ENCODE measurements at regions not wholly inside any gene's neighbourhood (a gene's known extent, or its start where the extent isn't known, plus 50 kb on each side); places are given as distances from the start of the nearest gene placed in this dataset.

GRCh38 chr2:12396699-12397098, 320.0 kb upstream of the TRIB2 start:
- Mint-ChIP-seq H3K27ac (no peak overlapping the region), H3K9me3 (no peaks in the 10 kb centered on the region)

GRCh38 chr2:12397854-12398253, 318.9 kb upstream of the TRIB2 start:
- H3K27ac Mint-ChIP-seq: no peak overlapping the region
- H3K4me1 Mint-ChIP-seq: no peaks in the 10 kb centered on the region
- H3K36me3 Mint-ChIP-seq: no peaks in the 10 kb centered on the region
- DNase-seq (ENCODE audit: low spot score in 2 of 2) (no peak), ATAC-seq (peak; percentile 63)
- H3K9me3 Mint-ChIP-seq: no peaks in the 10 kb centered on the region
- no peak overlapping the region for H3K4me3 Mint-ChIP-seq

More at GRCh38 chr2:12396699-12397098, 320.0 kb upstream of the TRIB2 start:
- H3K4me1 Mint-ChIP-seq: no peaks in the 10 kb centered on the region
- no peak overlapping the region for H3K4me3 Mint-ChIP-seq
- ATAC-seq: no peak
- no peaks in the 10 kb centered on the region for H3K36me3 Mint-ChIP-seq
- no peak for DNase-seq (ENCODE audit: low spot score in 2 of 2)

- Mint-ChIP-seq H3K9me3 (no peaks in the 10 kb centered on the region), H3K4me3 (no peak overlapping the region), H3K36me3 (no peaks in the 10 kb centered on the region), H3K27ac (no peak overlapping the region), H3K4me1 (no peaks in the 10 kb centered on the region)
- DNase-seq (ENCODE audit: low spot score in 2 of 2) (no peak), ATAC-seq (no peak)
These were observed 317.5 kb upstream of the TRIB2 start for GRCh38 chr2:12399240-12399639.

- no peak for ATAC-seq
These were observed 316.2 kb upstream of the TRIB2 start for GRCh38 chr2:12400543-12400942.

GRCh38 chr2:12402440-12403139, 314.1 kb upstream of the TRIB2 start:
- Mint-ChIP-seq H3K36me3 (no peaks in the 10 kb centered on the region), H3K27ac (no peak overlapping the region), H3K4me3 (no peak overlapping the region), H3K4me1 (no peaks in the 10 kb centered on the region), H3K9me3 (no peaks in the 10 kb centered on the region)
- ATAC-seq (no peak), DNase-seq (ENCODE audit: low spot score in 2 of 2) (no peak)

More at GRCh38 chr2:12400543-12400942, 316.2 kb upstream of the TRIB2 start:
- Mint-ChIP-seq H3K4me3 (no peak overlapping the region), H3K9me3 (no peaks in the 10 kb centered on the region), H3K27ac (no peak overlapping the region), H3K36me3 (no peaks in the 10 kb centered on the region), H3K4me1 (no peaks in the 10 kb centered on the region)
- DNase-seq (ENCODE audit: low spot score in 2 of 2): no peak

DNA sequence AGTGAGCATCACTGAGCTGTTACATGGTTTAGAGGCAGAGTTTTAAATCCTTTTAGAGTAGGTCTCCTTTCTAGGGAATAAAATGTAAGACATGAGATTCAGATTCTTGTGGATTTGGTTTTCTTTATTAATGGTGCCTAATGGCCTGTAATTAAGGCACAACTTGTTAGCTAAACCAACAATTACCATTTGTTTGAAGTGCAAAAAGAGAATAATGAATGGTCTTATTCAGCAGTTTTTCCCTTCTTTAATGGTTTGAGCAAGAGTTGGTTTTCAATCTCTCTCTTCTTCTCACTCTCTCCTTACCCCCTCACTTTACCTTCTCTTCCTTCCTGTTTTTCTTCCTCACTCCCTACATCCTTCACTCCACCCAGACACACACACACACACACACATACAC, 312.2 kb upstream of the TRIB2 start:
- DNase-seq (ENCODE audit: low spot score in 2 of 2) (no peak), ATAC-seq (no peak)
- no peak overlapping the region for H3K4me3 Mint-ChIP-seq
- H3K27ac Mint-ChIP-seq: no peak overlapping the region
- H3K9me3 Mint-ChIP-seq: no peaks in the 10 kb centered on the region
- no peaks in the 10 kb centered on the region for H3K36me3 Mint-ChIP-seq
- H3K4me1 Mint-ChIP-seq: no peaks in the 10 kb centered on the region

- no peak overlapping the region for H3K27ac Mint-ChIP-seq
- no peaks in the 10 kb centered on the region for H3K4me1 Mint-ChIP-seq
- H3K36me3 Mint-ChIP-seq: no peaks in the 10 kb centered on the region
- H3K4me3 Mint-ChIP-seq: no peak overlapping the region
- DNase-seq (ENCODE audit: low spot score in 2 of 2): no peak
- H3K9me3 Mint-ChIP-seq: no peaks in the 10 kb centered on the region
- no peak for ATAC-seq
These were observed 309.6 kb upstream of the TRIB2 start for GRCh38 chr2:12407160-12407559.

GRCh38 chr2:12412898-12413305, 303.8 kb upstream of the TRIB2 start:
- no peak overlapping the region for H3K4me3 Mint-ChIP-seq
- no peaks in the 10 kb centered on the region for H3K36me3 Mint-ChIP-seq
- no peaks in the 10 kb centered on the region for H3K9me3 Mint-ChIP-seq
- DNase-seq (ENCODE audit: low spot score in 2 of 2) (peak in 1 of 2 donors; percentile 53), ATAC-seq (peak; percentile 85)
- peaks cover 17% of the 10 kb centered on the region for H3K4me1 Mint-ChIP-seq
- no peak overlapping the region for H3K27ac Mint-ChIP-seq

DNA sequence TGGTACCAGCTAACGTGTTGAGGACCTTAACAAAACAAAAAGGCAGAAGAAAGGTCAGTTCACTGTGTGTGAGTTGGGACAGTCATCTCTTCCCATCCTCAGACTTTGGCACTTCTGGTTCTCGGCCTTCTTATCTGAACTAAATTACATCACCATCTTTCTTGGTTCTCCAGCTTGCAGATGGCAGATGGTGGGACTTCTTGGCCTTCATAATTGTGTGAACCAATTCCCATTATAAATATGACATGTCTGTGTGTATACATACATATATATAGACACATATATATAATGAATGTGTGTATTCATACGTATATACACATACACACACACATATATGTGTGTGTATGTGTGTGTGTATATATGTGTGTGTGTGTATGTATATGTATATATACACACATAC, 301.2 kb upstream of the TRIB2 start:
- H3K4me1 Mint-ChIP-seq: peaks cover 17% of the 10 kb centered on the region
- H3K27ac Mint-ChIP-seq: no peak overlapping the region
- H3K4me3 Mint-ChIP-seq: no peak overlapping the region
- DNase-seq (ENCODE audit: low spot score in 2 of 2) (no peak), ATAC-seq (no peak)
- no peaks in the 10 kb centered on the region for H3K36me3 Mint-ChIP-seq
- no peaks in the 10 kb centered on the region for H3K9me3 Mint-ChIP-seq

DNA sequence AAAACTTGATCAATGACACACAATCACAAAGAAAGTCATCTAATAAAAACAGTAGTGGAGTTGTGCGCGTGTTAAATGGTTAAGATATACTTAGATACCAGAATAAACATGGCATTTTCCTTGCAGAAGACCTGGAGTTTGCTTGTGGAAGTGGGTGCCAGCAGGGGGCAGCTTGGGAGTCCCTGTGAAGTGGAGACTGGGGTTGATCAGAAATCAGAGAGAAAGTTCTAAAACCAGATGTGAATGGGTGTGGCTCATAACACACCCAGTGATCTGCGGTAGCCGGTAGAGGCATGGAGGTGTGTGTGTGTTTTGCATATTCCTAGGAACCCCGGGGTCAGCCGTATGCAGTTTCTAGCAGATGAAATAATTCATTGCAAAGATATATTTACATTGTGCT, 300.1 kb upstream of the TRIB2 start:
- H3K4me1 Mint-ChIP-seq: peaks cover 17% of the 10 kb centered on the region
- DNase-seq (ENCODE audit: low spot score in 2 of 2): peak in 1 of 2 donors; percentile 55
- peak; percentile 64 for ATAC-seq
- H3K36me3 Mint-ChIP-seq: no peaks in the 10 kb centered on the region
- no peak overlapping the region for H3K4me3 Mint-ChIP-seq
- H3K27ac Mint-ChIP-seq: no peak overlapping the region
- no peaks in the 10 kb centered on the region for H3K9me3 Mint-ChIP-seq

DNA sequence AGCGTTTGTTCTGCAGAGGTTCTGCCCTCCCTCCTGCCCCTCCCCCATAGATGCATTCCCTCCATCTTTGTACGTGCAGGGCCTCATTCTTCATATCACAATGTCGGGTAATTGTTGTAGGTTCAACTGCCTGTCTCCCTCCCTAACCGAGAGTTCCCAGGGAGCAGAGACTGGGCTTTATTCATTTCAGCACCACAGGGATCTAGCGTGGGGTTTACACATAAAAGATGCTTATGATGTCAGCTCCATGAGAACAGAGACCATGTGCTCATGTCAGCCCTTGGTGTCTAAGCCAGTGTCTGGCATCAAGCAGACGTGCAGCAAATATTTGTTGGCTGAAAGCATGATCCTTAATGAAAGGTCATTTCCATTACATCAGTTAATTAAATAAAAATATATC, 298.9 kb upstream of the TRIB2 start:
- ATAC-seq (no peak), DNase-seq (ENCODE audit: low spot score in 2 of 2) (no peak)
- Mint-ChIP-seq H3K4me3 (no peak overlapping the region), H3K9me3 (no peaks in the 10 kb centered on the region), H3K36me3 (no peaks in the 10 kb centered on the region), H3K4me1 (peaks cover 15% of the 10 kb centered on the region), H3K27ac (no peak overlapping the region)

DNA sequence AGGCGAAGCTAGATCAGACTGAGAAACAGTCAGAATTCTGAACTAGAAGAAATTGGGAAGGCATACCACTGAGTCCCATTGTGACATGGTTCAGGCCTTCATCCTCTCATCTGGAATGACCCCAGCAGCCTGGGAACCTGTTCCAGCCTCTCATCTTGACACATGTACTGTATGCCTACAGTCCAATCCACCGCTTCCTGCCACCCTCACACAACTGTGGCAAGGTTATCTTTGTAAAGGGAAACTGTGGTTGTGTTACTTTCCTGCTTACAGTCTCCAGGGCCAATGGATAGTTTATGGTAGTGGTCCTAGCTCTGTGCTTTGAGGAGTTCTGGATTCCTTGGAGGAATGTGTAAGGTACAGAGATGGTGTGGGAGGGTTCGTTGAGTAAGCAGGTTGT, 296.9 kb upstream of the TRIB2 start:
- DNase-seq (ENCODE audit: low spot score in 2 of 2) (no peak), ATAC-seq (no peak)
- Mint-ChIP-seq H3K36me3 (no peaks in the 10 kb centered on the region), H3K4me1 (peaks cover 10% of the 10 kb centered on the region), H3K27ac (no peak overlapping the region), H3K4me3 (no peak overlapping the region), H3K9me3 (no peaks in the 10 kb centered on the region)

DNA sequence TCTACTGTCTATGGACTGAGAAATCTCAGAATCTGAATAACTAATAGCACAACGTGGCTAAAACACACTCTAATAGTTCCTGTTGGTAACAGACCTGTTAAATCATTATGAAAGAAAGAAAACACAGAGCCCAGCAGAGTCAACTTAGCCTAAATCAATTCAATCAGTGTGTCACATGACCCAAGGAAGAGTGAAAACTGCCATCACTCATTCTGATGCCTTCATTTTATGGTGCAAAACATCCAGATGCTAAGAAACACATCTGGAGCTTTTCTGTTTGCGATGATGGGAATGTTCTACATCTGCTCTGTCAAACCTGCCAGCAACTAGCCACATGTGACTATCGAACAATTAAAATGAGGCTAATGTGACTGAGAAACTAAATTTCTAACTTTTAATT, 295.7 kb upstream of the TRIB2 start:
- ATAC-seq (no peak), DNase-seq (ENCODE audit: low spot score in 2 of 2) (no peak)
- Mint-ChIP-seq H3K4me1 (peaks cover 10% of the 10 kb centered on the region), H3K4me3 (no peak overlapping the region), H3K9me3 (no peaks in the 10 kb centered on the region), H3K36me3 (no peaks in the 10 kb centered on the region), H3K27ac (no peak overlapping the region)

GRCh38 chr2:12424219-12424618, 292.5 kb upstream of the TRIB2 start:
- Mint-ChIP-seq H3K36me3 (no peaks in the 10 kb centered on the region), H3K4me3 (no peak overlapping the region), H3K27ac (no peak overlapping the region), H3K4me1 (no peaks in the 10 kb centered on the region), H3K9me3 (no peaks in the 10 kb centered on the region)
- DNase-seq (ENCODE audit: low spot score in 2 of 2): no peak
- no peak for ATAC-seq

DNA sequence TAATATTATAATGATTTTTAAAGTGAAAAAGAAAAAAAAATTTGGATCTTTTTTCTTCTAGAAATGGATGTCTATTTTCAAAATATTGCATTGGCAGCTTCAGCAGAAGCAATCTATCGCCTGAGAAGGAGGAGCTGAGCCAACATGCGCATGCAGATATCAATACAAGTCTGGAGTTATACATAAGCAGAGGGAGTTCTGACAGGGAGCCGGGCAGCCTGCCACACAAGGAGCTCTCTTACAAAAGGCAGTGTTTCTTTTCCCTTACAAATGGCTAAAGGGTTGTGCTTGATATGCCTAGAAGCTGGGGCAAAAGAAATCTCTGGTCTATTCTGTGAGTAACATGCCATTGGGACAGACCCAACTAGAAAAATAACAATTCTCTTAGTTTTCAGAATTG, 291.9 kb upstream of the TRIB2 start:
- ATAC-seq: no peak
- no peak overlapping the region for H3K4me3 Mint-ChIP-seq
- DNase-seq (ENCODE audit: low spot score in 2 of 2): no peak
- H3K4me1 Mint-ChIP-seq: no peaks in the 10 kb centered on the region
- no peaks in the 10 kb centered on the region for H3K9me3 Mint-ChIP-seq
- no peaks in the 10 kb centered on the region for H3K36me3 Mint-ChIP-seq
- H3K27ac Mint-ChIP-seq: no peak overlapping the region

- Mint-ChIP-seq H3K27ac (no peak overlapping the region), H3K36me3 (no peaks in the 10 kb centered on the region), H3K4me1 (peaks cover 13% of the 10 kb centered on the region), H3K9me3 (no peaks in the 10 kb centered on the region), H3K4me3 (no peak overlapping the region)
- ATAC-seq (no peak), DNase-seq (ENCODE audit: low spot score in 2 of 2) (no peak)
These were observed 288.4 kb upstream of the TRIB2 start for GRCh38 chr2:12428324-12428723.

- DNase-seq (ENCODE audit: low spot score in 2 of 2) (no peak), ATAC-seq (no peak)
- no peak overlapping the region for H3K4me3 Mint-ChIP-seq
- no peaks in the 10 kb centered on the region for H3K9me3 Mint-ChIP-seq
- no peaks in the 10 kb centered on the region for H3K36me3 Mint-ChIP-seq
- peaks cover 13% of the 10 kb centered on the region for H3K4me1 Mint-ChIP-seq
- no peak overlapping the region for H3K27ac Mint-ChIP-seq
These were observed 287.9 kb upstream of the TRIB2 start for GRCh38 chr2:12428786-12429185.

All from stimulated activated effector memory CD8-positive, alpha-beta T cell treated with anti-CD3 and anti-CD28 coated beads, Interleukin-12 subunit alpha, Interleukin-12 subunit beta, amount 100 ng/mL, for 72 hours (primary cell).